GM12864 (cell line): ENCODE measurements at regions not wholly inside any gene's neighbourhood (a gene's known extent, or its start where the extent isn't known, plus 50 kb on each side); places are given as distances from the start of the nearest gene placed in this dataset.

ENCODE experiments used
- DNase-seq: peaks from one replicate; pipeline ENCODE4 v3.0.0-alpha.2; 2011; ENCODE audit warnings: low read depth
- H3K4me3 ChIP-seq: 2 replicates; pipeline ENCODE4 v1.5.1; 2011; ENCODE audit warnings: mild to moderate bottlenecking, low read depth, low read length, control low read depth
- CTCF ChIP-seq: IDR thresholded peaks from 2 replicates; pipeline ENCODE4 v1.5.1; 2011; ENCODE audit warnings: low read depth, mild to moderate bottlenecking, moderate library complexity, low read length, control low read depth, inconsistent platforms; ENCODE audit errors: missing control alignments

GRCh38 chr11:70735976-70736375 is 337.6 kb downstream of the CTTN start:
- H3K4me3 ChIP-seq, result no peak overlapping the region
- no peak for DNase-seq
- no peak for TF ChIP-seq CTCF

GRCh38 chr11:70736461-70736860 is 338.1 kb downstream of the CTTN start:
- DNase-seq, result no peak
- no peak overlapping the region for H3K4me3 ChIP-seq
- TF ChIP-seq CTCF, result no peak

- no peak for DNase-seq
- H3K4me3 ChIP-seq, result no peak overlapping the region
- TF ChIP-seq CTCF, result no peak
Measured at GRCh38 chr11:70736937-70737640, 338.8 kb downstream of the CTTN start.

GRCh38 chr11:70737816-70738630 is 339.7 kb downstream of the CTTN start:
- DNase-seq, result no peak
- no peak for TF ChIP-seq CTCF
- H3K4me3 ChIP-seq, result no peak overlapping the region

GRCh38 chr11:70738661-70739060 is 340.3 kb downstream of the CTTN start:
- no peak overlapping the region for H3K4me3 ChIP-seq
- TF ChIP-seq CTCF, result no peak

GRCh38 chr11:70739091-70739490 is 340.8 kb downstream of the CTTN start:
- no peak for TF ChIP-seq CTCF
- DNase-seq, result no peak

More at GRCh38 chr11:70738661-70739060, 340.3 kb downstream of the CTTN start:
- no peak for DNase-seq

More at GRCh38 chr11:70739091-70739490, 340.8 kb downstream of the CTTN start:
- no peak overlapping the region for H3K4me3 ChIP-seq
